A549 (cell line): ENCODE measurements at regions not wholly inside any gene's neighbourhood (a gene's known extent, or its start where the extent isn't known, plus 50 kb on each side); places are given as distances from the start of the nearest gene placed in this dataset.

ENCODE experiments used
- ATAC-seq, 2 experiments: fragments of 200-7000 bp in 1 of 2; fragments of >200 bp in 1 of 2; cut with Nextera tagmentation in 1 of 2; cut with Tn5 transposase in 1 of 2; 3 replicates each; pipeline versions ENCODE4 v1.8.0 to v1.9.1; 2018 to 2020; ENCODE audit warnings: mild to moderate bottlenecking in 1 of 2, moderate library complexity in 1 of 2
- CTCF ChIA-PET: fragments of 300-600 bp; sonication (Branson Sonifier 250); formaldehyde crosslinking; extraction: SDS; loops from one replicate; lab custom pipeline; 2021; ENCODE audit warnings: antibody characterized with exemption, inconsistent platforms; lab: Yijun Ruan, JAX
- POLR2A ChIA-PET: fragments of 350-600 bp; formaldehyde crosslinking; extraction: SDS; loops from one replicate; lab custom pipeline; 2021; ENCODE audit warnings: antibody characterized with exemption, inconsistent platforms; lab: Yijun Ruan, JAX
- DNase-seq, 2 experiments: peaks; one replicate each; pipeline versions ENCODE4 v3.0.0 to v3.0.0-alpha.2; 2011 to 2016; ENCODE audit warnings: low read depth in 1 of 2, low spot score in 1 of 2
- FAIRE-seq: peaks from 2 replicates; lab custom pipeline; 2011; peaks lifted over from hg19 to GRCh38; lab: Jason Lieb, UNC
- H3K27ac ChIP-seq, 2 experiments: fragments of >200 bp; sonication (Bioruptor Twin); formaldehyde crosslinking; 3 replicates each; pipeline ENCODE4 v1.5.1; 2016 to 2017
- H3K4me1 ChIP-seq: fragments of >200 bp; sonication (Bioruptor Twin); formaldehyde crosslinking; 3 replicates; pipeline ENCODE4 v1.6.1; 2016
- H3K4me2 ChIP-seq: fragments of >200 bp; sonication (Bioruptor Twin); formaldehyde crosslinking; 3 replicates; pipeline ENCODE4 v1.6.1; 2016
- H3K4me3 ChIP-seq: fragments of >200 bp; sonication (Bioruptor Twin); formaldehyde crosslinking; 3 replicates; pipeline ENCODE4 v1.5.1; 2016
- H3K9me3 ChIP-seq: fragments of >200 bp; sonication (Bioruptor Twin); formaldehyde crosslinking; 3 replicates; pipeline ENCODE4 v1.6.1; 2016
- EHF ChIP-seq: fragments of 250-450 bp; sonication (Bioruptor Pico); IDR thresholded peaks from 2 replicates; pipeline ENCODE4 v1.5.0; 2020; ENCODE audit warnings: mild to moderate bottlenecking
- FOSB ChIP-seq: fragments of 250-450 bp; sonication (Bioruptor Pico); IDR thresholded peaks from 2 replicates; pipeline ENCODE4 v1.5.0; 2020; ENCODE audit warnings: mild to moderate bottlenecking, moderate library complexity
- FOSL2 ChIP-seq, 2 experiments: fragments of 450-650 bp in 1 of 2; fragments of >200 bp in 1 of 2; sonication (Bioruptor Twin) in 1 of 2; formaldehyde crosslinking; IDR thresholded peaks; 2 replicates each; pipeline versions ENCODE4 v1.5.0 to v1.6.1; 2016 to 2020; ENCODE audit warnings: mild to moderate bottlenecking in 1 of 2, moderate library complexity in 1 of 2
- FOXS1 ChIP-seq: fragments of 250-450 bp; sonication (Bioruptor Pico); IDR thresholded peaks from 2 replicates; pipeline ENCODE4 v1.5.0; 2020; ENCODE audit warnings: mild to moderate bottlenecking, moderate library complexity
- GATA3 ChIP-seq: IDR thresholded peaks from 2 replicates; pipeline ENCODE4 v1.6.1; 2012; ENCODE audit warnings: borderline replicate concordance
- HEYL ChIP-seq: fragments of 250-450 bp; sonication (Bioruptor Pico); IDR thresholded peaks from 2 replicates; pipeline ENCODE4 v1.8.0; 2021; ENCODE audit warnings: mild to moderate bottlenecking, moderate library complexity
- HOXA7 ChIP-seq: fragments of 250-450 bp; sonication (Bioruptor Pico); IDR thresholded peaks from 2 replicates; pipeline ENCODE4 v1.5.0; 2020; ENCODE audit warnings: mild to moderate bottlenecking, moderate library complexity
- JUN ChIP-seq, 2 experiments: fragments of >200 bp; sonication (Bioruptor Twin); formaldehyde crosslinking; IDR thresholded peaks; 2 replicates in 1 of 2; 3 replicates in 1 of 2; pipeline ENCODE4 v1.6.1; 2016 to 2017
- KDM1A ChIP-seq: fragments of 200-600 bp; sonication (generic); IDR thresholded peaks from 2 replicates; pipeline ENCODE4 v1.6.1; 2016; ENCODE audit warnings: low read depth, mild to moderate bottlenecking
- MAZ ChIP-seq: fragments of 150-350 bp; IDR thresholded peaks from 2 replicates; pipeline ENCODE4 v1.6.1; 2014; ENCODE audit warnings: antibody characterized with exemption, low read depth, low read length, borderline replicate concordance
- MYC ChIP-seq: IDR thresholded peaks from 2 replicates; pipeline ENCODE4 v1.6.1; 2012; ENCODE audit warnings: mild to moderate bottlenecking, inconsistent platforms, low read length, improper control_type of control experiment, borderline replicate concordance
- NR3C1 ChIP-seq: fragments of >200 bp; sonication (Bioruptor Twin); formaldehyde crosslinking; IDR thresholded peaks from 3 replicates; pipeline ENCODE4 v1.6.1; 2017
- POLR2A ChIP-seq: IDR thresholded peaks from 2 replicates; pipeline ENCODE4 v1.6.1; 2012; ENCODE audit warnings: mild to moderate bottlenecking, low read length
- POLR2AphosphoS2 ChIP-seq: conservative IDR thresholded peaks from 2 replicates; pipeline ENCODE4 v1.6.1; 2012; ENCODE audit warnings: low read length, improper control_type of control experiment, inconsistent platforms
- RARB ChIP-seq: fragments of 250-450 bp; sonication (Bioruptor Pico); IDR thresholded peaks from 2 replicates; pipeline ENCODE4 v1.8.0; 2021; ENCODE audit warnings: mild to moderate bottlenecking, moderate library complexity
- RNF2 ChIP-seq: fragments of 200-600 bp; sonication (generic); IDR thresholded peaks from 2 replicates; pipeline ENCODE4 v1.6.1; 2016; ENCODE audit warnings: low read depth, mild to moderate bottlenecking, antibody characterized with exemption, moderate library complexity, borderline replicate concordance
- ZC3H11A ChIP-seq: fragments of 450-650 bp; IDR thresholded peaks from 2 replicates; pipeline ENCODE4 v1.6.1; 2014; ENCODE audit warnings: antibody characterized with exemption, mild to moderate bottlenecking
- ZNF302 ChIP-seq: fragments of 250-450 bp; sonication (Bioruptor Pico); IDR thresholded peaks from 2 replicates; pipeline ENCODE4 v1.9.0; 2021; ENCODE audit warnings: inconsistent platforms, mild to moderate bottlenecking, moderate library complexity
- ZSCAN20 ChIP-seq: fragments of 250-450 bp; sonication (Bioruptor Pico); IDR thresholded peaks from 2 replicates; pipeline ENCODE4 v1.8.0; 2022; ENCODE audit warnings: mild to moderate bottlenecking, moderate library complexity
- WGBS: methylation state at CpG from one replicate; pipeline ENCODE4 v1.1.6; 2017; ENCODE audit errors: missing lambda C conversion rate; 5-methylcytosine and 5-hydroxymethylcytosine counted together
- TF ChIP-seq, protein P1 (sequence below): fragments of >200 bp; sonication (Bioruptor Twin); formaldehyde crosslinking; IDR thresholded peaks from 3 replicates; pipeline ENCODE4 v1.6.1; 2016
- TF ChIP-seq, protein P2 (sequence below): IDR thresholded peaks from 2 replicates; pipeline ENCODE4 v1.6.1; 2012
- TF ChIP-seq, protein P3 (sequence below): fragments of 250-450 bp; sonication (Bioruptor Pico); IDR thresholded peaks from 2 replicates; pipeline ENCODE4 v1.5.0; 2020; ENCODE audit warnings: low read depth, mild to moderate bottlenecking, moderate library complexity
- TF ChIP-seq, protein P4 (sequence below): fragments of >200 bp; sonication (Bioruptor Twin); formaldehyde crosslinking; IDR thresholded peaks from 2 replicates; pipeline ENCODE4 v1.6.1; 2016
- TF ChIP-seq, protein P5 (sequence below): fragments of 250-450 bp; sonication (Bioruptor Pico); IDR thresholded peaks from 2 replicates; pipeline ENCODE4 v1.5.0; 2021; ENCODE audit warnings: mild to moderate bottlenecking, moderate library complexity, borderline replicate concordance

DNA sequence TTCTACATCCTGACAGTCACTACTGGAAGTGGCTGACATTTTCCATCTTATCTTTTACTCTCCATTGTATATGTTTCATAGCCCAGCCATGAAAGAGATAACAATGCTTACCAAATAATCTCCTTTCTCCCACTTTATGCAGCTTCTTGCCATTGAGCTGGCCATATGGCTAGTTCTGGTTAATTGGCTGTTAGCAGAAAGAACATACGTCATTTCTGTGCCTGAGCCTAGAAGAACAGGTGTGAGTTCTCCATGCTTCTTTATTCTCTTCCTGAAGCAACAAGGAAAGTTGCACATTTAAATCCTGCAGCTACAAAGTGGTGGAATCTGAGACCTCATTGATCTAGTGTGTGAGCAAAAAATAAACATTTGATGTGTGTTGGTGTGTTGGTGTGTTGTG is 82.0 kb upstream of the FSHR start:
- Histone ChIP-seq H3K4me2 (no peak overlapping the region), H3K27ac (no peak overlapping the region), H3K9me3 (no peaks in the 10 kb centered on the region), H3K4me3 (no peak overlapping the region), H3K4me1 (no peaks in the 10 kb centered on the region)
- 0% methylated on average over 1 of the region's 1 CpG for WGBS
- FAIRE-seq (no peak), ATAC-seq (no peak), DNase-seq (no peak)
- POLR2A ChIA-PET = no interaction called here
- CTCF ChIA-PET = no interaction called here
- TF ChIP-seq RNF2 = no peak
- TF ChIP-seq, protein P1, sequence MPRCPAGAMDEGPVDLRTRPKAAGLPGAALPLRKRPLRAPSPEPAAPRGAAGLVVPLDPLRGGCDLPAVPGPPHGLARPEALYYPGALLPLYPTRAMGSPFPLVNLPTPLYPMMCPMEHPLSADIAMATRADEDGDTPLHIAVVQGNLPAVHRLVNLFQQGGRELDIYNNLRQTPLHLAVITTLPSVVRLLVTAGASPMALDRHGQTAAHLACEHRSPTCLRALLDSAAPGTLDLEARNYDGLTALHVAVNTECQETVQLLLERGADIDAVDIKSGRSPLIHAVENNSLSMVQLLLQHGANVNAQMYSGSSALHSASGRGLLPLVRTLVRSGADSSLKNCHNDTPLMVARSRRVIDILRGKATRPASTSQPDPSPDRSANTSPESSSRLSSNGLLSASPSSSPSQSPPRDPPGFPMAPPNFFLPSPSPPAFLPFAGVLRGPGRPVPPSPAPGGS = no peak
- no peak for TF ChIP-seq ZNF302 (CRISPR knock-in tag)

DNA sequence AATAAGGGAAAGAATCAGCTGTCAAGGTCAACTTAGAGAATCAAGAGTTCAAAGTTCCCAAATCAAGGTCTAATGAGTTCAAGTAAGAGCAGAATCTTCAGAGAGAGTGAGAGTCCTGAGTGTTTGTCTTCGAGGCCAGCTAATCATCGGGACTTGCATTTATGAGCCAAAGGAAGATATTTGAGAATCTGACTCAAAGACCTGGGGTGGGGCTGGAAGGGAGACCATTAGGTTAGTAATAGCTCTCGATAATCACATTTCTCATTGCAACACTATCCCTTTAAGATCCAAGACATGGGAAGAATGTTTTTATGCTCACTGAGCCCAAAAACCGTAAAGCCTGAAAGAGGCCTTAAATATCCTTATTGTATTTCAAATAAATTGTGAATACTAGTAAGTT is 72.0 kb upstream of the FSHR start:
- TF ChIP-seq, protein P2, sequence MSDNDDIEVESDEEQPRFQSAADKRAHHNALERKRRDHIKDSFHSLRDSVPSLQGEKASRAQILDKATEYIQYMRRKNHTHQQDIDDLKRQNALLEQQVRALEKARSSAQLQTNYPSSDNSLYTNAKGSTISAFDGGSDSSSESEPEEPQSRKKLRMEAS = no peak
- no peak for TF ChIP-seq RARB (CRISPR knock-in tag)
- TF ChIP-seq FOXS1 (CRISPR knock-in tag) = no peak
- TF ChIP-seq, protein P1 = no peak
- TF ChIP-seq ZNF302 (CRISPR knock-in tag) = no peak
- TF ChIP-seq ZSCAN20 (CRISPR knock-in tag) = no peak
- TF ChIP-seq JUN (IDR thresholded peaks at IDR 0.05) = no peak
- TF ChIP-seq EHF (CRISPR knock-in tag) = no peak
- TF ChIP-seq, protein P3, sequence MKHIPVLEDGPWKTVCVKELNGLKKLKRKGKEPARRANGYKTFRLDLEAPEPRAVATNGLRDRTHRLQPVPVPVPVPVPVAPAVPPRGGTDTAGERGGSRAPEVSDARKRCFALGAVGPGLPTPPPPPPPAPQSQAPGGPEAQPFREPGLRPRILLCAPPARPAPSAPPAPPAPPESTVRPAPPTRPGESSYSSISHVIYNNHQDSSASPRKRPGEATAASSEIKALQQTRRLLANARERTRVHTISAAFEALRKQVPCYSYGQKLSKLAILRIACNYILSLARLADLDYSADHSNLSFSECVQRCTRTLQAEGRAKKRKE (CRISPR knock-in tag) = no peak
- no peak for TF ChIP-seq FOSL2 (IDR thresholded peaks at IDR 0.05)
- TF ChIP-seq FOSL2 (CRISPR knock-in tag; IDR thresholded peaks at IDR 0.05) = no peak
- TF ChIP-seq FOSB (CRISPR knock-in tag) = no peak
- TF ChIP-seq NR3C1 = no peak
- no peak for TF ChIP-seq MAZ
- TF ChIP-seq HOXA7 (CRISPR knock-in tag) = no peak
- TF ChIP-seq MYC = no peak
- TF ChIP-seq POLR2A = no peak
- TF ChIP-seq, protein P4, sequence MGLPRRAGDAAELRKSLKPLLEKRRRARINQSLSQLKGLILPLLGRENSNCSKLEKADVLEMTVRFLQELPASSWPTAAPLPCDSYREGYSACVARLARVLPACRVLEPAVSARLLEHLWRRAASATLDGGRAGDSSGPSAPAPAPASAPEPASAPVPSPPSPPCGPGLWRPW = no peak
- TF ChIP-seq GATA3 = no peak
- FAIRE-seq = no peak
- POLR2A ChIA-PET = no interaction called here
- Histone ChIP-seq H3K4me1 (no peaks in the 10 kb centered on the region), H3K4me3 (no peak overlapping the region), H3K27ac (no peak overlapping the region), H3K4me2 (no peak overlapping the region), H3K9me3 (no peaks in the 10 kb centered on the region)
- WGBS = 0% methylated on average over 4 of the region's 4 CpGs
- CTCF ChIA-PET = no interaction called here
- no peak for ATAC-seq
- no peak for DNase-seq

DNA sequence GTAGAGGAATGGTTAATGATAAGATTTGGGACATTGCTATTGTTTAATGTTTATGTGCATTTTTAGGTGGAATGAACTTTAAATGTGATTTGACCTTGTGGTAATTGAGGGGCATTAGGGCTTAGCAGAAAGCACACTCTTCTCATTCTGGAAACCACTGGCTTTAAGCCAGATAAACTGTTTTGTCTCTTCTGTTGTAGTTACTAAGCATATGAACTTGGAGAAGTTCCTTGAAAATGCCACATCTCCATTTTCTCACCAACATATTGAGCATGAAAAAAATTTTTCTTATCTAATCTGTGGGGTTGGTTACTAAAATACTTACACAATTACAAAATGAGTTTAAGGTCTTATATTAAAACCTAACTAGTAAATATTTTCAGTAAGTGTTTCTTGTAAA is 70.8 kb upstream of the FSHR start:
- FAIRE-seq (no peak), ATAC-seq (no peak), DNase-seq (no peak)
- no peak overlapping the region for H3K27ac ChIP-seq
- no peak overlapping the region for H3K4me2 ChIP-seq
- ChIA-PET POLR2A (no interaction called here), CTCF (no interaction called here)
- no peak overlapping the region for H3K4me3 ChIP-seq
- H3K9me3 ChIP-seq = no peaks in the 10 kb centered on the region
- TF ChIP-seq, protein P5, sequence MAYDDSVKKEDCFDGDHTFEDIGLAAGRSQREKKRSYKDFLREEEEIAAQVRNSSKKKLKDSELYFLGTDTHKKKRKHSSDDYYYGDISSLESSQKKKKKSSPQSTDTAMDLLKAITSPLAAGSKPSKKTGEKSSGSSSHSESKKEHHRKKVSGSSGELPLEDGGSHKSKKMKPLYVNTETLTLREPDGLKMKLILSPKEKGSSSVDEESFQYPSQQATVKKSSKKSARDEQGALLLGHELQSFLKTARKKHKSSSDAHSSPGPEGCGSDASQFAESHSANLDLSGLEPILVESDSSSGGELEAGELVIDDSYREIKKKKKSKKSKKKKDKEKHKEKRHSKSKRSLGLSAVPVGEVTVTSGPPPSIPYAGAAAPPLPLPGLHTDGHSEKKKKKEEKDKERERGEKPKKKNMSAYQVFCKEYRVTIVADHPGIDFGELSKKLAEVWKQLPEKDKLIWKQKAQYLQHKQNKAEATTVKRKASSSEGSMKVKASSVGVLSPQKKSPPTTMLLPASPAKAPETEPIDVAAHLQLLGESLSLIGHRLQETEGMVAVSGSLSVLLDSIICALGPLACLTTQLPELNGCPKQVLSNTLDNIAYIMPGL (CRISPR knock-in tag) = no peak
- TF ChIP-seq ZC3H11A (no peak), HEYL (CRISPR knock-in tag) (no peak), KDM1A (no peak), POLR2AphosphoS2 (no peak), RNF2 (no peak)
- TF ChIP-seq, protein P4 = no peak
- no peaks in the 10 kb centered on the region for H3K4me1 ChIP-seq
